Fibroblast of villous mesenchyme (primary cell): ENCODE measurements at regions not wholly inside any gene's neighbourhood (a gene's known extent, or its start where the extent isn't known, plus 50 kb on each side); places are given as distances from the start of the nearest gene placed in this dataset.

Experiments
- DNase-seq: peaks from one replicate; pipeline ENCODE4 v3.0.0-alpha.2; 2010; ENCODE audit warnings: low read depth
- H3K4me3 ChIP-seq: 2 replicates; pipeline ENCODE4 v1.5.1; 2011; ENCODE audit warnings: low read depth, mild to moderate bottlenecking, low read length
- TF ChIP-seq, protein P1 (sequence below): IDR thresholded peaks from 2 replicates; pipeline ENCODE4 v1.5.1; 2012; ENCODE audit warnings: low read depth, mild to moderate bottlenecking, low read length; ENCODE audit not compliant: insufficient read depth

DNA sequence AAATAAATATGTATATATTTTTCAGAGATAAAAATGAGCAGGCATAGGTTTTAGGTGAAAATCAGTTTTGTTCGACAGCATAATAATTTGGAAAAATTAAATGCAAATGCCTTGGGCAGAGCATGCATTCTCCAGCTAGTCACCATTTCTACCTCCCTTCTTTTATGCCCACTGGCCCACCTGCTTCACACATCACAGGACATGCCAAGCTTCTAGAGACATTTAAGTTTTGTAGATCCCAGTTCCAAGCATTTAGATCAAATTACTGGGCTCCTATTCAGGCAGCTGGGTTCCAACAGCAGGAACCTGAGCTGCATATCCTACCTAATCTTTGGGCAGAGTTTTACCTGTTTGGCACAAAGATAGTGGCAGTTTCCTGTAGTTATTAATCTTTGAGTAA, 67.6 kb upstream of the SLC38A4 start:
- TF ChIP-seq, protein P1, sequence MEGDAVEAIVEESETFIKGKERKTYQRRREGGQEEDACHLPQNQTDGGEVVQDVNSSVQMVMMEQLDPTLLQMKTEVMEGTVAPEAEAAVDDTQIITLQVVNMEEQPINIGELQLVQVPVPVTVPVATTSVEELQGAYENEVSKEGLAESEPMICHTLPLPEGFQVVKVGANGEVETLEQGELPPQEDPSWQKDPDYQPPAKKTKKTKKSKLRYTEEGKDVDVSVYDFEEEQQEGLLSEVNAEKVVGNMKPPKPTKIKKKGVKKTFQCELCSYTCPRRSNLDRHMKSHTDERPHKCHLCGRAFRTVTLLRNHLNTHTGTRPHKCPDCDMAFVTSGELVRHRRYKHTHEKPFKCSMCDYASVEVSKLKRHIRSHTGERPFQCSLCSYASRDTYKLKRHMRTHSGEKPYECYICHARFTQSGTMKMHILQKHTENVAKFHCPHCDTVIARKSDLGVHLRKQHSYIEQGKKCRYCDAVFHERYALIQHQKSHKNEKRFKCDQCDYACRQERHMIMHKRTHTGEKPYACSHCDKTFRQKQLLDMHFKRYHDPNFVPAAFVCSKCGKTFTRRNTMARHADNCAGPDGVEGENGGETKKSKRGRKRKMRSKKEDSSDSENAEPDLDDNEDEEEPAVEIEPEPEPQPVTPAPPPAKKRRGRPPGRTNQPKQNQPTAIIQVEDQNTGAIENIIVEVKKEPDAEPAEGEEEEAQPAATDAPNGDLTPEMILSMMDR: no peak
- no peak overlapping the region for H3K4me3 ChIP-seq
- no peak for DNase-seq

DNA sequence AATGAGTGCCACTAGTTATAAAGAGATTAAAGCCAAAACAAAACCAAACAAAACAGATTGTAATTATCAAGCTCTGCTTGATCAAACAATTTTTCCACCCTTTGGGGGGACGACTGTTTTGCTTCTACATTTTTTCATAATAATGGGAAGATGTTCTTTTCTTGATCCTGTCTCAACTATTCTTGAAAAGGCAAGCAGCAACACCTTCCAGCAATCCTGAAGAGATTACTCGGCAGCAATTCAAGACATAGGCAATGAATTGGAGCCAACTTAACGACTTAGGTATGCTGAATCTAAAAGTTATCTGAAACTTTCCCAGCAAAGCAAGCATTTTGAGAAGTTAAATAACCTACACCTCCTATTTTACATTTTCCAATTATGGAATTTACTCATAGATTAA, 69.9 kb upstream of the SLC38A4 start:
- no peak for DNase-seq
- TF ChIP-seq, protein P1: no peak
- no peak overlapping the region for H3K4me3 ChIP-seq

DNA sequence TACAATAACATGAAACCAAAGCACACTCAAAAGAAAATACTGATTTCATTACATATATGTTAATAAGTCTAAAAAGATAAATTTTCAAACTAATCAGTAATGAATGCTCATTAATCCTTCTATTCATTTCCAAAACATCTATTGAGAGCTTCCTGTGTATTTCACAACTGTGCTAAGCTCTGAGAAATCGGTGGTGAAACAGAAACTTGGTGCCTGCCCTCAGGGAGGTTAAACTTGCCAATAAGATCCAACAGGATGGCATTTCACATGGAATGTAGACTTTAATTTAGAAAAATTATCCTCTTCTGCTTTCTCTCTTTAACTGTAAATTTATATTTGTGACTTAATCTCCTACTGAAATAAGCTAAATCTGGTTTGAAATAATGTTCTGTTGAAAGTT, 70.9 kb upstream of the SLC38A4 start:
- H3K4me3 ChIP-seq: no peak overlapping the region
- no peak for DNase-seq
- TF ChIP-seq, protein P1: no peak

DNA sequence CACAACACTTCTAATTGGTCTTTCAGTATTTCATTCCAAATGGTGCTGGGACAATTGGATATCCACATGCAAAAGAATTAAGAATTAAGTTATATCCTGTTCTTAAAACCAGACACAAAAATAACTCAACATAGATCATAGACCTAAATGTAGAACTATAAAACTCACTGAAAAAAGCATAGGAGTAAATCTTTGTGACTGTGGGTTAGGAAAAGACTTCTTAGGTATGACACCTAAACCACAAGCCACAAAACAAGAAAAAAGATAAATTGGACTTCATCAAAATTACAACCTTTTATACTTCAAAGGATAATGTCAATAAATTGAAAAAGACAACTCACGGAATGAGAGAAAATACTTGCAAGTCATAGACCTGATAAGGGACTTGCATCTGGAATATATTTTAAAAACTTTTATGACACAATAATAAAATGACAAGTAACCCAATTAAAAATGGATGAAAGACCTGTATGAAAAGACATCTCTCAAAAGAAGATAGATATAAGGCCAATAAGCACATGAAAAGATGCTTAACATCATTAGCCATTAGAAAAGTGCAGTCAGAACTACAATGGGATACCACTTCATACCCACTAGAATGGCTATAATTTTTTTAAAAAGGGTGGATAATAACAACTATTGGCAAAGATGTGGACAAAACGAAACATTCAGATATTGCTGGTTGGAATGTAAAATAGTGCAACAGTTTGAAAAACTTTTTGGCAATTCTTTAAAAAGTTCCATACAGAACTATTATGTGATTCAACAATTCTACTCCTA, 72.5 kb upstream of the SLC38A4 start:
- TF ChIP-seq, protein P1: no peak
- H3K4me3 ChIP-seq: no peak overlapping the region
- DNase-seq: no peak

DNA sequence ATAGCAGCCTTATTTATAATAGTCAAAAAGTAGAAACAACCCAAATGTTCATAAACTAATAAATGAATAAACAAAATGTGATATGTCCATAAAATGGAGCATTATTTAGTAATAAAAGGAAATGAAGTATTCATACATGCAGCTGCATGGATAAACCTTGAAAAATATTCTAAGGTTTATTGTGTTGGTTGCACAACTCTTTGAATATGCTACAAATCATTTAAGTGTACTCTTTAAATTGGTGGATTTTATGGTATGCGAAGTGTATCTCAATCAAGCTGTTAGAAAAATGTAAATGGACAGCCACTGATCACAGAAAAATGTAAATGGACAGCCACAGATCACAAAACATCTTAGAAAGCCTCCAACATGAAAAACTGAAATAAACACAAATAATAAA, 73.2 kb upstream of the SLC38A4 start:
- no peak for DNase-seq
- no peak overlapping the region for H3K4me3 ChIP-seq
- TF ChIP-seq, protein P1: no peak

DNA sequence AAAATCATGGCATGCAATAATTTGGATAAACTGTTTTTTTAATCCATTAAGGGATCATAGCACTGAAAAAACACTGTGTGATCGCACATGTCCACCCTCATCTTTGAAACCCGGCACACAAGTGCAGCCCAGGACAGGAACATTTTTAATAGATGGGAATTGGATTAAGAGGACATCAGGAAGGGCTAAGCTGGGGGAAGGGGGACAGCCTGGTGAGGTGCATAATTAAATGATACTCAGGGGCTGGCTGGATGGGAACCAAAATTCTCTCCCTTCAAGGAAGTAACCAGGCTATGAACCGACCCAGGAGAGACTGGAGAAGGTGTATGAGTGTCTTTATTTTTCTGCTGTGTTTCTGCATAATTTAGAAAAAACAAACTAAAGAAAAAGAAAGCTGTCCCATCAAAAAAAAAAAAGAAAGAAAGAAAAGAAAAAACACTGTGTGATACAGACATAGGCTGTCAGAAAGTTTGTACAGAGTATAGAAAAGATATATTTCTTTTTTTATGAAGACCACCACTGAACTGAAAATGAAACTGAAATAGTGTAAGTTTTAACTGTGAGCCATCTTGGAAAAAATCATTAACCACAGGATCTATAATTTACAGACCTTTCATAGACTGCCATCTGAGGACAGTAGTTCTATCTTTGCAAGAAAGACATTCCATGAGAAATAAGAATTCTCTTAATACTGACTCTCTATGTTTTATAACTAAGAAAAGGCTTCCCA, 75.1 kb upstream of the SLC38A4 start:
- TF ChIP-seq, protein P1: no peak
- DNase-seq: no peak

More for the DNA sequence above, 75.1 kb upstream of the SLC38A4 start:
- H3K4me3 ChIP-seq: no peak overlapping the region
